NCI-H510A treated with DMSO at 0.1 percent for 48 hours (cell line): ENCODE measurements at regions not wholly inside any gene's neighbourhood (a gene's known extent, or its start where the extent isn't known, plus 50 kb on each side); places are given as distances from the start of the nearest gene placed in this dataset.
"Not testable (repeated sequence)": the region's sequence is repeated elsewhere in the genome, so short reads cannot be mapped to it uniquely, and the experiment has no call there.

Experiments used
- DNase-seq: peaks from one replicate; lab custom pipeline; 2025; lab: John Stamatoyannopoulos, UW

DNA sequence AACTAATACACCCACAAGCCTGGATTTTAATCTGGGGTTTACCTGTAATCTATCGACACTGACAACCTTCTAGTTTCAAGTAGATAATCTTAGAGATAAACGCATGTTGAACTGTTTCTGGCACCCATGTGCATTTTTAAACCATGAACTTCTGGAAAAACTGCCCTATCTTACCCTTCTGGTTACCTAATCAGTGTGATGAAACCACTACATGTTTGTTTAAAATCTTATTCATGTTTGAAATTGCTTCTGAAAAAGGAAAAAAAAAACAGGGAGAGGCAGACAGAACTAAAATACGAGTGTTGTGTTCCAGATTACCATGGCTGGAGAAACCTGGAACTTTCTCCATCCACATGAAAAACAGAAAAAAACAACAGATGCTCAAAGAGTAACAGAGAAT lies 139.3 kb downstream of the MID1IP1 start:
- DNase-seq: no peak

DNA sequence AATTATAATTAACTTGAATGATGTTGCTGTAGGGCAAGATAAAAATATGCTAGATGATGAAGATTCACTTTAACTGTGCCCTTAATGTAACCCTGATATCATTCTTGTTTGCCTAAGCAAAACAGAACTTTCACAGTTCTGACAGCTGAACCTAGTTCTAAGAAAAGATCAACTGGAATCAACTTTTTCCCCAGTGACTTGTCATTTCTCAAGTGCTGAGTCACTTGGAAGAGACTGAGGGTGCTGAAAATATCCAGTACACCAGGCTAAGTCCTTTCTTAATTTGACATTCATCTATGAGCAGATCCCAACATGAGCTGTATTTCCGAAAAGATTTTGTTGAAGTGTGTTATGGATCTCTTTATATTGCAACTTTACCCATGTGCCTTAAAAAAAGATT lies 140.4 kb downstream of the MID1IP1 start:
- no peak for DNase-seq

DNA sequence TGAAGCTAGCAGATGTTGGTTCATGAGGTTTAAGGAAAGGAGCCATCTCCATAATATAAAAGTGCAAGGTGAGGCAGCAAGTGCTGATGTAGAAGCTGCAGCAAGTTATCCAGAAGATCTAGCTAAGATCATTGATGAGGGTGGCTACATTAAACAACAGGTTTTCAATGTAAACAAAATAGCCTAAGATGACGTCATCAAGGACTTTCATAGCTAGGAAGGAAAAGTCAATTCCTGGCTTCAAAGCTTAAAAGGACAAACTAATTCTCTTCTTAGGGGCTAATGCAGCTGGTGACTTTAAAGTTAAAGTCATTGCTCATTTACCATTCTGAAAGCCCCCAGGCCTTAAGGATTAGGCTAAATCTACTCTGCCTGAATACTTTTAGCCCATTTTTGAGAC lies 141.9 kb downstream of the MID1IP1 start:
- DNase-seq: no peak

DNA sequence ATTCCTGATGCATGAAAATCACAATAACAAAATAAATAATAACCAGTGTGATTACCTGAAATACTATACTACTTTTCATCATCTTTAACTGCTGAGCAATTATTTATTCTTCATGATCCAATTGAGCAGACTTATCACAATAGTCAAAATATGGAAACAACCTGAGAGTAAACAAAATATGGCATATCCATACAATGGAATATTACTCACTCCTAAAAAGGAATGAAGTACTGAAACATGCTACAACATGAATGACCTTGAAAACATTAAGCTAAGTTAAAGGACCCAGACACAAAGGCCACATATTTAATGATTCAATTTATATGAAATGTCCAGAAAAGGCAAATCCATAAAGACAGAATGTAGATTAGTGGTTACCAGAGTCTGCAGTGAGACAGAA lies 146.8 kb downstream of the MID1IP1 start:
- no peak for DNase-seq

DNA sequence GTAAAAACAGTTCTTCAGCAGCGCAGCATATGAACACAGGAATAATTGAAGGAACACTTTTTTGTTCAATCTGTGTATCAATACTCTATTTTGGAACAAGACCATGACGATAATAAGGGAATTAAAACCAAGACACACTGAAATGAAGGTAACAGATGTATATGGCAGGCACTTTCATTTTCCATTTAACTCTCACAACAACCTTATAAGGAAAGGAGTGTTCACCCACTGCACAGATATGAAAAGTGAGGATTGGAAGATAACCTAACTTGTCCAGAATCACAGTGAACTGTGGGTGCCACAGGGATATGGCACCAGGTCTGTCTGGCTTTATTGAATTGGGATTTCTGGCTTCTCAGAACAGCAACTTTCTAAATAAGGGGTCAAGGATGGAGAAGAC lies 153.3 kb downstream of the MID1IP1 start:
- no peak for DNase-seq

DNA sequence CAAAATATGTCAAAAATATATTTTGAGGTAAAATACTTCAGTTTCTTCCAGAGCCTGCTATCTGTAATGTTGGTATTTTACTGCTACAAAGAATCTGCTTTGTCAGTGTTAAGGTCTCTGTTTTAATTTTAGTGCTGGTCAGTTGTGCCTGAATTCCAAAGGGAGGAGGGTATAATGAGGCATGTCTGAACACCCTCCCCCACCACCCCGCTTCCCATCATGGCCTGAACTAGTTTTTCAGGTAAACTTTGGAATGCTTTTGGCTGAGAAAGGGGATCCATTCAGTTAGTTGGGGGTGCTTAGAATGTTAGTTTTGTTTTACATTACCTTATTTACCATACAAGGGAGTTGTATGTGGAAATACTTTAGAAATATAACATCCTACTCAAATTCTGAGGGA lies 158.5 kb downstream of the MID1IP1 start:
- DNase-seq: no peak

DNA sequence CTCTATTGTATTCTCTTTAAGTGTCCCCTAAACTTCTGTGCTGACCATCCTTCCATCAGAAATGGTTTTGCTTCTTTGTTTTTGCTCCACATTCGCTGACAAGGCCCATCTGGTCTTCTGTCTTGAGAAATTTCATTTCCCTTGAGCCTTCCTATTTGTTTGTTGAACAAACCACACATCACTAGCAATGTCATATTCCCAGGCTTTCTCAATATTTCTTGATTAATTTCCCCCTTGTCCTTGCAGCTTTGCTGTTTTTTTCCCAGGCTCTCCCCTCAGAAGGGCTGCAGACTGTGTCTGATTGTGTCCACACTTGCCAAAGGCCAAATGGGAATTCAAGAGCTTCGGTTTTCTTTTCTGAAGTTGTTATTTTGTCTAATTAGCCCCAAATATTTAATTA lies 158.9 kb downstream of the MID1IP1 start:
- no peak for DNase-seq

DNA sequence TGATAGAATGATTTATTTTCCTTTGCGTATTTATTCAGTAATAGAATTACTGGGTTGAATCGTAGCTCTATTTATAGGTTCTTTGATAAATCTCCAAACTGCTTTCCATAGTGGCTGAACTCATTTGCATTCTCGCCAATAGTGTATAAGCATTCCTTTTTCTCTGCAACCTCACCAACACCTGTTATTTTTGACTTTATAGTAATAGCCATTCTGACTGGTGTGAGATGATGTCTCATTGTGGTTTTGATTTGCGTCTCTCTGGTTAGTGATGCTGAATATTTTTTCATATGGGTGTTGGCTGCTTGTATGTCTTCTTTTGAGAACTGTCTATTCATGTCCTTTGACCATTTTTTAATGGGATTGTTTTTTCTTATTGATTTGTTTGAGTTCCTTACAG lies 160.7 kb downstream of the MID1IP1 start:
- no peak for DNase-seq

DNA sequence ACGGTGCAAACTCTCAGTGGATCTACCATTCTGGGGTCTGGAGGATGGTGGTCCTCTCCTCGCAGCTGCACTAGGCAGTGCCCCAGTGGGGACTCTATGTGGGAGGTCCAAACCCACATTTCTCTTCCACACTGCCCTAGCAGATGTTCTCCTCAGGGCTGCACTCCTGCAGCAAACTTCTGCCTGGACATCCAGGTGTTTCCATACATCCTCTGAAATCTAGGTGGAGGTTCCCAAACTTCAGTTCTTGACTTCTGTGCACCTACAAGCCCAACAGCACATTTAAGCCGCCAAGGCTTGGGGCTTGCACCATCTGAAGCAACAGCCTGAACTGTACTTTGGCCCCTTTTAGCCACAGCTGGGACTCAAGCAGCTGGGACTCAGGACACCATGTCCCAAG lies 162.0 kb downstream of the MID1IP1 start:
- not testable (repeated sequence) for DNase-seq

DNA sequence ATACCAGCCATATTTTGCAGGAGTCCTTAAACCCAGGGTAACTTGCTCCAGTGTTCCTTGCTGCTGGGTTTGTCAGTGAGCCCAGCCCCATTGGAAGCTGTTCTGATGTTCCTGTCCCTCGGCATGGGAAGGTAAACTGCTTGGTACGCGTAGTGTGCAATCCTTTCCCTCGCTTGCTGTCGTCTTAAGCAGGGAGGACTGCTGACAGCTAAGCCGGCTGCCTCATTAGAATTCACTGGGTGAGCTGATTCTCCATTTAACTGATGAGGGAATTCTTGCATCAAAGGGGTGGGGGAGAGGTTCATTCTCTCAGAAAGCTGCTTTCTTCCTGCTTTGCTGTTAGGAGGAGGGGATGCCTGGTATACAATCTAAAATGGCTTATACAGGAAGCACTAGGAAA lies 164.6 kb downstream of the MID1IP1 start:
- no peak for DNase-seq

DNA sequence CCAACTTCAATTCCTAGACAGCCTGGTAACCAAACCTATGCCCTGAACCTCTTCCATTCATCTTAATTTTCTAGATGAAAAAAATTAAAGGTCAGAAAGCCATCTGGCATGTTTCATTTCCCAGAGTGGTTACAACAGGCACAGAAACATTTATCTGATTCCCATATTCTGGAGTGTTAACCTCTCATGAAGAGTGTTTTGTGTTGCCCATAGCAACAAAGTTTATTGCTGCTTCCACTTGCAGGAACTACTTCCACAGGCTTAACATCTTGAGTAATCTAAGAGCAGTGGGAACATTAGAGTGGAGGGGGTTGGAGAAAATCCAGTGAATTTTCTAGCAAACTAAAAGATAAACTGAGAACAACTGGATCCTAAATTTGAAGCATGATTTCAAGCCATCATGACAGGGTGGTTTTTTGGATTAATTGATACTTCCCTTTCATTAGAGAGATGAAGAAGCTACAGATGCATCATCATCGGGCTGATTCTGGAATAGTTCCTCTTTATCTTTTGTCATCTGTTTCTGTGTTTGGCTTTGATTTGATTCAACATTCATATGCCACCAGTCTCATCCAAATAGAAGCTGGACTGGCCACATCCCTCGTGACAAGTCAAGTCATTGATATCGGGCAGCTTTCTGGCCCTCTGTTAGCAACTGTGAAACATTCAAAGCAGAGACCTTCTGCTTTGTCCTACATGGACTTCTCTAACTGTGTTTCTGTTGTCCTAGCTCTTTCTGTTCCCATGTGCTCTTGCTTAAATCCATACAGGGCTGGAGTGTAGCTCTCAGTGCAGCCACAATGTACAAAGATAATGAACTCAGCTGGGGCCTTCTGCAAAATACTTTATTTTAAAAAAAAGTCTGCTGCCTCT lies 167.3 kb downstream of the MID1IP1 start:
- DNase-seq: no peak

DNA sequence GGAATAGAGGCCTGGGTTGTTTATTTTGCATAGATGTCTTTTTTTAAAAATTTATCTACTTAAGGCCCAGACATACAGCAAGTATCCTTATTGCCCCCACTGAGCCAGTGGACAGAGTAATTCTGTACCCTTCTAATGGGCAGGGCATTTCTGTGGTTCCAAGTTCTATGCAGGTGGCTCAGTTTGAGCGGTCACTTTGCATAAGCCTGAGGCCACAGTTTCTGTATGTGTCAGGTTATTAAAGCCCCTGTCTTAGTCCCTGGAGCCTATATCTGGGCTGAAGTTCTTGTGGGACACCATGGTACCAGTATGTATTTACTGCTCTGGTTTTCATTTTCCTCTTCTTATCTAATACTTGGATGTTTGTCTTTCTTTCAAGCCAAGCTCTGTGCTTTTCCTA lies 168.8 kb downstream of the MID1IP1 start:
- no peak for DNase-seq

DNA sequence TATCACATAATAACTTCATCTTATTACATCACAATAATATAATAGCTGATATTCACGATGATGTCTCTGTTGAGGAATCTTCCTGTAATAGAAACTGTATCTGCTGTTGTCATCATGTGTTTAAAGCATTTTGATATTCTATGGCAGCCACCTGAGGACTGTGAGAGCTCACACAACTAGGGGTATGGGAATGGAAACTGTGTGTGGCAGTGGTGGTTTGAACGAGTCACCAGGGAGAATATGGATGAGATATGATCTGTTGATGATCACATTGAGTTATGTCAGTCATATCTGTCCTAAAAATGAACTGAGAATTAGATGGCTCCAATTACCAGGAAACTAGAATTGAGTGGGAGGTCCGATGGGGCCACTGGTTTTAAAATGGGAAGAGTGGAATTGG lies 169.6 kb downstream of the MID1IP1 start:
- no peak for DNase-seq

DNA sequence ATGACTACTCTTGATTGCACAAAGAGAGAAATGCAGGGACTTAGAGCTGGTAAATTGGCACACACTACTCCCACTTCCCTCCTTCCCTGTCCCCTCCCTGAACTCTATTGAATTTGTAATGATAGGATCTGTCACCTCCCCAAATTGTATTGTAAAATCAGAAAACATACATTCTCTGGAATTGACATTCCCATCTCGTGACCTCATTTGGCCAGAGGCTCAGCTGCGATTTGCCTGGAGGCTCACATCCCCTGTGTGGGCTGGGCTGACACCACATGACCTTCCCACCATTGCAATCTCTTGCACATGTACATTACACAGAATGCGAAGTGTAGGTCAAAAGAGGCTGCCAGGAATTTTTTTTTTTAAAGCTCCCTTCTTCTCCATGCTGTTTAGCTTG lies 172.1 kb downstream of the MID1IP1 start:
- DNase-seq: no peak

DNA sequence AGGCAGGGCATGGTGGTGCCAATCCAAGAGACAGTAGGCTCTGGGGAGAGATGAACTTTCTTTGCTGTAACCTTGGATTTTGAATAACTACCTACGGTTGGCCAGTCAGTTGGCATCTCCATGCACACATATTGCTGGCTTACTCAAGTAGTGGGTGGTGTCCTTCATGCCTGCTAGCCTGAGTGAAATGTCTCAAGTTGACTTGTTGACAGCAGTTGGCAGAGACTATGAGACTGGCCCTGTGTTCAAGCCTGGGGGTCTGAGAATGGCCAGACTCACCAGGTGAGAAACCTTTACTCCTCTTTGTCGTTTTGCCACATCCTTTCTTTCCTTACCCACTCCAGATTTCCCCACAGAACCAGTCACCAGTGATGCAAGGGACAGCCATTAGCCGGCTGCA lies 173.3 kb downstream of the MID1IP1 start:
- DNase-seq: no peak

DNA sequence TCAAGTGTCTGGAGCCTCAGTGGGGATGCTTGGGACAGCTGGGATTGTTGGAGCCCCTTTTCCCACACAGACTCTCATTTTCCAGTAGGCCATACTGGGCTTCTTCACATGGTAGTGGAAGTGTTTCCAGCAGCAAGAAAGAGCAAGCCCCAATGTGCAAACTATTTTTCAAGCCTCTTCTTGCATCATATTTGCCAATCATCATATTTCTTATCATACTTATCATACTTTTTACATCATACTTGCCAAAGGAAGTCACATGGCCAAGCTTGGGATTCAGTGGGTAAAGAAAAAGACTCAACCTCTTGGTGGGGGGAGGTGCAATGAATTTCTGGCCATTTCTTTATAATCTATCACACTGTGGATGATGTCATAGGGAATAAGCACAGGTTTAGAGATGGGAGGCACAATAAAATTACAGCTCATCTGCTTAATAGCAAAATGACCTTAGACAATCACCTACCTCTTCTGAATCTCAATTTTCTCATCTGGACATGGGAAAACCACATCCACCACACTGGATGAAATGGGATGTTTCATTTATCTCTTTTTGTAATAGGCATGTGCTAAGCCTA lies 174.2 kb downstream of the MID1IP1 start:
- DNase-seq: no peak

DNA sequence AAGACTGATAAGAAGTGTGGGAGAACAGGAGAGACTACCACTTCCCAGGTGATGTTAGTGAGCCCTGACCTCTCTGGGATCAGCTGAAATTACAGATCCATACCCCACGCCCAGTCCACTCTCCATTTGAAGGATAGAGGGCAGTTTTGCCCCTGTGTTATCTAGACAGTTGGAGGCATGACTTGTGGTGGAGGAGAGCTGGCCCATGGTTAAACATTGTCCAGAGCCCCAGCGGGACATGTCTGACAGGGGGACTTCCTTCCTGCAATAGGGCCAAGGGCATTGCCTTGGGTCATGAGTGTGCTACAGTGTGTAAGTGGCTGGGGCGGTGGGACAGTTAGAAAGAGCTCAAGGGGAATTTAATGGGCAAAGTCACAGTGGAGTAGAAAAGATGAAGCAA lies 181.1 kb downstream of the MID1IP1 start:
- no peak for DNase-seq

DNA sequence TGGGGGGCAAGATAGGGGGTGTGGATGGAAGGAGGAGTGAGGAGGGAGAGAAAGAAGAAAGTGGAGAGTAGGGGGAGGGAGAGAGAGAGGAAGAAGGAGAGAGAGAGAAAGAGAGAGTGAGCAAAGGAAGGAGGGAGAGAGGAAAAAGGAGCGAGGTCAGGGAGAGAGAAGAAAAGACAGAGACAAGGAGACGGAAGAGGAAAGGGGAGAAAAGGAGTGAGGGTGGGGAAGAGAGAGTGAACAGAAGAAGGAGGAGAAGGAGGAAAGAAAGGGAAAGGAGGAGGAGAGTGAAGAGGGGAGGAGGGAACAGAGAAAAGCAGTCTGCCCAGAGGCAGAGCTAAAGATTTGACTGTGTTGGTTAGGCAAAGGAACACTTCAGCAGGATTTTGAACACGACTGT lies 181.6 kb downstream of the MID1IP1 start:
- DNase-seq: no peak

DNA sequence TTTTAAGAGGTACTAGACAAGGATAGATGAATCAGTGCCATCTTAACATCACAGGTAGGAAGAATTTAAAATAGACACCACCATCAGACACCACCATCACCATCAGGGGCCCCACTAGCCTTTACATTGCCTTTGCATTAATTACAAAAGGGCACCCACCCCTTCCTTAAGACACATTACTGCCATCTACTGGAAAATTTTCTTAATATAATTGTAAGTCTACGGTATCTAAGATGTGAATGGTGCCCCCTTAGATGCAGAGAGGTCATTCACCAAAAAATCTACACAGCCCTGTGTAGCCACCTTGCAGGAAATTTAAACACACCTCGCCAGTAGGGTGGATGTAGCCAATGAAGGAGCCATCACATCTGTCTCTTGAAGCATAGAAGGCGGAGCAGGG lies 184.1 kb downstream of the MID1IP1 start:
- peak; percentile 9 for DNase-seq

DNA sequence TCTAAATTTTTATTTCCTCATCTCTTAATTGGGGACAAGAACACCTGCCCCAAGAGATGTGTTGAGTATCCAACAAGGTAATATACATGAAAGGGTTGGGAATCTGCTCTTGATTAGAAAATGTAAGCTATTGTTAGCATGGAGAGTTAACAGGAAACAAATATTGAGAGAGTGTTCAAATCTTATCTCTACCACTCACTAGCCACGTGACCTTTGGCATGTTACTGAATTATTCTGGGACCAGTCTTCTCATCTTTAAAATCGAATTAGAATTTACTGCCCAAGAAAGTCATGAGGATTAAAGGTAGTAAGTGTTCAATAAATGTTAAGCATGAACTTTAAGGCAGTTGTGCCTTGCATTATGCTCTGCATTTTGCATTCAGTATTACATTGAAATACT lies 184.7 kb downstream of the MID1IP1 start:
- no peak for DNase-seq

DNA sequence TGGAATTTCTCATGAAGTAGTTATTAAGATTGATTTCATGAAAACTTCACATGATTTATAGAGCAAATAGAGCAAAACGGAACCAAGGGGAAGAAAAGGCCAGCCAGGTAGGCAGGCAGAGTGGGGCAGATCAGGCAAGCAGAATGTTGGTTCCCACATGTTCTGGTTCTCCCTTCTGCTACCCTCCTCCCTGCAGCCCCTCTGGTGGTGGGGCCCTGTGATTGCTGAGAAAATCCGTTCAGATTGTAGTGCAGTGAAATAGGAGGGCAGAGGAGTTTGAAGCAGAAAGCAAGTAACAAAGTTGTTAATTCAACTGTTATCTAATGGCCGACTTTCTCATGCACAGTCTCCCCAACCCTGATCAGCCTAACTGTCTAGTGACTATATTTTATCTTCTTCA lies 185.3 kb downstream of the MID1IP1 start:
- DNase-seq: no peak

DNA sequence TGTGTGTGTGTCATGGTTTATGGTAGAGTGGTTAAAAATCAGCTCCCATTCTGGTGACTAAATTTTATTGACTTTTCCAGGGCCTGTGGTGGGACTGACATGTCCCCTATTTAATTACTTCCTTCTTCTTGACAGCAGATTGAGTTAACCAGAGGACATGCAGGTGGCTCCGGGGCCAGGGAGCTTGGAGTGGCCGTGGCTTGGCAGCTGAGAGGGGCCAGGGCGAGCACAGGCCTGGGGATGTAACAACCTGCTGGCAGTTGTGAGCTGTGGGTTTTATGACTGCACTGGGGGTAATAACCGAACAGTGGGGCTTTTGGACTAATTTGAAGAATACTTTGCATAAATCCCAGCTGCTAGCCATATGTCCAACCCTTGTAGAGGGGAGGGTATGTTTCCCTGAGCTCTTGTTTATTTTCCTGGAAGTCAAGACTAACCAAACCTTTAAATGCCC lies 186.0 kb downstream of the MID1IP1 start:
- no peak for DNase-seq

DNA sequence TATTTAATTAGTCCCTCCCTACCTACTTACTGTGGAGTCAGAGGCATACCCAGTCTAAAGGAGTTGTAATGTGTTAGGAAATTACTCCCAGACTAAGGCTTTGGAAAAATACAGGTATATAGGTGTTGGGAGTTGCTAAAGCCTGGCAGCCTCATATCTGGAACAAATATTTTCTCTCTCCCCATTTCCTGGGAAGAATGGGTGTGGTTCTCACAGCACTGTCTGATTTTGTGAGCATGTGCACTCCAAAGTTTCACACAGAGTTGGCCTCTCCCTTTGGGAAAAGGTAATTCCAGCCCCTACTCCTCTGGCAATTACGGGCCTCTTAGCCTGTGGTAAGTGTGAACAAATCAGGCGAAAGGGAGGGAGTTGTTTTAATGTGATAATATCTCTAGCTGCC lies 187.0 kb downstream of the MID1IP1 start:
- no peak for DNase-seq

DNA sequence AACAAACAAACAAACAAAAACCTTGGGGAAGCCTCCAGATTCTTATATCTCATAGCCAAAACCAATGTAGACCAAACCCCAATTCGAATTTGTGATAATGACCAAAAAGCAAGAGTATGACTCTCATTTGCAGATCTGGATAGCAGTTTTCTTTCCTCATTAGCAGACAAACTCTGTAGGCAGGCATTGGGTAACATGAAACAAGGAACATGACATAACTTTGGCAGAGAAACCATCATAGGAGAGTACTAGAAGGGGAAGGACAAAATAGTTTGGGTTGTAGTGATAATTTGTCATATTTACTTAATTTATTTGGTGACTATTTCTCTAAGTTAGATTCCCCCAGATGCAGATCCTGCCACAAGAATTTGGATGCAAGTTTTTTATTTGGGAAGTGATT lies 187.8 kb downstream of the MID1IP1 start:
- DNase-seq: no peak
